ENCODE measurements at regions not wholly inside any gene's neighbourhood (a gene's known extent, or its start where the extent isn't known, plus 50 kb on each side); places are given as distances from the start of the nearest gene placed in this dataset.
"Not testable (repeated sequence)": the region's sequence is repeated elsewhere in the genome, so short reads cannot be mapped to it uniquely, and the experiment has no call there.

DNA sequence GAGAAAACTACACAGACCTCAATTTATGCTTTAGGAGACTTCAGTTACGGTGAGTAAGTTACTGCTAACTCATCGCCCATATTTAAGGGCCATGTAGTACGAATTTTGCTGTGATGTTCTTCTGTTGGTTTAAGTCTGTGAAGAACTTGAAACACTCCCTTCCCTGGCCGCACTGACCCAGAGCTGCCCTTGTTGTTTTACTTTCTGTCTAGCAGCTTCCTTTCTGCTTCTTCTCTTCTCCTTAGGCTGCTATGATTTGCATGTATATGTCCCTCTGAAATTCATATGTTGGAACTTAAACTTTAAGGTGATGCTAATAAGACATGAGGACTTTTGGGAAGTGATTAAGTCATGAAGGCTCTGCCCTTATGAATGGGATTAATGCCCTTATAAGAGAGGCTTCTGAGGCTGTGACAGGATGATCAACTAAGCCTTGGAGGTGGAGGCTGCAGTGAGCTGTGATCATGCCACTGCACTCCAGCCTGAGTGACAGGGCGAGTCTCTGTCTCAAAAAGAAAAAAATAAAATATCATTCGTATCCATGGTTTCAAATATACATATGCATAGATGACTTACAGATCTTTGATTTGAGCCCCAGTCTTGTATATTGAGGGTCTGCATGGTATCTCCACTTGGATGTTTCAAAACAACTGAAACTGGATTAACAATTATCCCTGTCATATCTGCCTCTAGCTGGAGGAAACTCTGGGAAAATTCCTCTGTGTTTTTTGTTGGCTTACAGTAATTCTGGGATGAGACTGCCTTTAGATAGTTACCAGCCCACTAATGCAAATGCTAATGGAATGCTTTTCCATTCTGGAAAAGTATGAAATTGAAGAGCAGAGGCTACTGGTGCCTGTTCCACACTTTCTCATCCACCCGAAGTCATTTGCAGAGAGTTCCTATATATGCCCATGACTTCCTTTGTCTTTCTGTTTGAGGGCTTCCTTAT is 263.4 kb upstream of the ACTBL2 start:
- no peak overlapping the region for H3K27ac Mint-ChIP-seq
- ATAC-seq: no peak
- H3K9me3 Mint-ChIP-seq (ENCODE audit: low read depth): no peaks in the 10 kb centered on the region
- DNase-seq: no peak
- no peaks in the 10 kb centered on the region for H3K27me3 Mint-ChIP-seq
- CTCF ChIA-PET: no interaction called here
- H3K36me3 Mint-ChIP-seq: no peaks in the 10 kb centered on the region
- H3K4me1 Mint-ChIP-seq: no peaks in the 10 kb centered on the region
- H3K4me3 Mint-ChIP-seq: no peak overlapping the region

DNA sequence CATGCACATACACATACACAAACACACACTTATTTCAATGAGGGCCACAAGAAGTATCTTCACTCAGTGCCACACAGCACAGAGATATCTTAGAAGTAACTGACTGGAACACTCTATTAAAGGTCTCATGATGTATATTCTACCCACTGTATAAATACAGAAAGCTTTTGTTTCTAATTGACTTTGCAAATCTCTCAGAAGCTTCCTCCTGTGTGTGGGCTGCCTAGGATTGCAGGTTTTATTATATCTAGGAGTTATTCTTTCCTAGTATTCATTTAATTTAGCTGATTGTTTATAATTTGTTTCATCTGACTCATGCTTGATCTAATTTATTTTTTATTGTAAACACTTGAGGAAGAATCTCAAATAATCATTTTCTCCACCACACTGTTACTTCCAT is 262.4 kb upstream of the ACTBL2 start:
- Mint-ChIP-seq H3K4me1 (no peaks in the 10 kb centered on the region), H3K27ac (no peak overlapping the region), H3K36me3 (no peaks in the 10 kb centered on the region), H3K27me3 (no peaks in the 10 kb centered on the region), H3K4me3 (no peak overlapping the region), H3K9me3 (ENCODE audit: low read depth) (no peaks in the 10 kb centered on the region)
- DNase-seq (no peak), ATAC-seq (no peak)
- CTCF ChIA-PET: no interaction called here

DNA sequence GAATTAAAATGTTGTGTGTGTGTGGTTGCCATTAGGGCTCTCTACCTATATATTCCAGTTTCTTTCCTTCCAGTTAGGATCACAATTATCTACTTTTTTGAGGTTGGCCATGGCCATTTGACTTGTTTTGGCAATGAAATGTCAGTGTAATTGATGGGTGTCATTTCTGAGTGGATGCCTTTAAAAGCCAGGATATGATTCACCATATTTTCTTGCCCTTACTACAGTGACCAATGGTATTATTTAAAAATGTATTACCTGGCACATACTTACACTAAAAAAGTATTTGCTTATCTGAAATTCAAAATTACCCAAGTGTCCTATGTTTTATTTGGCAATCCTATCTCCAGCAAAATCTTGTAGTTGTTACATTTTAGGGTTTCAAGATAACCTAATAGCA is 258.7 kb upstream of the ACTBL2 start:
- H3K4me1 Mint-ChIP-seq: no peaks in the 10 kb centered on the region
- no peak for ATAC-seq
- H3K9me3 Mint-ChIP-seq (ENCODE audit: low read depth): no peaks in the 10 kb centered on the region
- H3K27me3 Mint-ChIP-seq: no peaks in the 10 kb centered on the region
- H3K36me3 Mint-ChIP-seq: no peaks in the 10 kb centered on the region
- CTCF ChIA-PET: no interaction called here
- H3K4me3 Mint-ChIP-seq: no peak overlapping the region
- DNase-seq: no peak
- no peak overlapping the region for H3K27ac Mint-ChIP-seq

DNA sequence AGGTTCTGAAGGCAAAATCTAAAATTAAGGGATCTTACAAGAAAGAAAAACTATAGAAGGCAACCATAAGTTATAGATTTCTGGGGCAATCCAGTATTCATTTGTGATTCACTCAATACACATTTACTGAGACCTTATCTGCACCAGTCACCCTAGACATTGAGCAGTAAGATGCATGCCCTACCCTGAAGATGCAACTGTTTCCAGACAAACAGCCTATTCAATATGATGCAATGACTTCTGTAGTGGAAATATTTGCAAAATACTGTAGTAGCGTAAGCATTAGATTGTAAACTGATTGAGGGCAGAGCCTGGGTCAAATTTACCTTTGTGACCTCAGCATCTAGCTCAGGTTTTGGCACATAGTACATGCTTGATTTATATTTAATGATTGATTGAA is 256.2 kb upstream of the ACTBL2 start:
- Mint-ChIP-seq H3K36me3 (no peaks in the 10 kb centered on the region), H3K4me3 (no peak overlapping the region), H3K4me1 (no peaks in the 10 kb centered on the region), H3K27me3 (no peaks in the 10 kb centered on the region), H3K9me3 (ENCODE audit: low read depth) (no peaks in the 10 kb centered on the region), H3K27ac (no peak overlapping the region)
- ATAC-seq: no peak
- no peak for DNase-seq
- CTCF ChIA-PET: no interaction called here

DNA sequence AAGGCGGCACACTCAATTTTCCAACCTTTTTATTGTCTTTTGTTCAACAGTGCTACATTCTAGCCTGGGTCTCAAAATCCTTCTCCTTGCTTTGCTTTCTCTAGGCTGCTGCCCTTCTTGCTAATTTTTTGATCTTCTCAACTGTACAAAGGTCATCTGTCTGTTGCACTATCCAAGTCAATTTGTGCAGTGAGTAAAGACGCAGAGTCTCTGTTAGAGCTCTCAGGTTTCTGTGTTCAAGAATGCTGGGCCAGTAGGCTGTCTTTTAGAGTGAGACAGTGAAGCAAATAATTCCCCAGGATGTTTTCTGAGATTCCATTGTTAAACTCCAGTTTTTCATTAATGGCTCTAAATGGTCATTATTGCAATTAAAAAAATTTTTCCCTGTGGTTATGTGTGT is 255.7 kb upstream of the ACTBL2 start:
- CTCF ChIA-PET: no interaction called here
- DNase-seq (no peak), ATAC-seq (no peak)
- Mint-ChIP-seq H3K4me3 (no peak overlapping the region), H3K36me3 (no peaks in the 10 kb centered on the region), H3K4me1 (no peaks in the 10 kb centered on the region), H3K9me3 (ENCODE audit: low read depth) (no peaks in the 10 kb centered on the region), H3K27ac (no peak overlapping the region), H3K27me3 (no peaks in the 10 kb centered on the region)

DNA sequence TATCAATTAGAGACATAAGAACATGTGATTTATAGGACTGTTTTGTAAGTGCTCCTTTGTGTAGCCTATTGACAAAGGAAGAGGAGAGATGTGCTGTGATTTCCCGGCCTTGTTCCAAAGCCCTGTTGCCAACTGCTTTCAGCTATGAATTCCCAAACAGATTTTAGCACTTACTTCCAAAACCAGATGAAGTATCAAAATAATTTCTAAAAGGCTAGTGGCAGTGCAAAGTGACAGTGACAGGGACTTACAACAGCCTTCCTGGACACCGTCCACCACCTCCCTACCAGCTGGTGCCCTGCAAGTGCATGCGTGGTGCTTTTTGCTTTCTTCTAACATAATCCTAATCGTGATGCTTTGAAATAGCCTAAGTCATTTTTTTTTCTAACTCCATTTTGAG is 254.1 kb upstream of the ACTBL2 start:
- no peaks in the 10 kb centered on the region for H3K9me3 Mint-ChIP-seq (ENCODE audit: low read depth)
- CTCF ChIA-PET: no interaction called here
- DNase-seq (no peak), ATAC-seq (no peak)
- no peaks in the 10 kb centered on the region for H3K27me3 Mint-ChIP-seq
- H3K27ac Mint-ChIP-seq: no peak overlapping the region
- no peaks in the 10 kb centered on the region for H3K36me3 Mint-ChIP-seq
- no peak overlapping the region for H3K4me3 Mint-ChIP-seq
- no peaks in the 10 kb centered on the region for H3K4me1 Mint-ChIP-seq

DNA sequence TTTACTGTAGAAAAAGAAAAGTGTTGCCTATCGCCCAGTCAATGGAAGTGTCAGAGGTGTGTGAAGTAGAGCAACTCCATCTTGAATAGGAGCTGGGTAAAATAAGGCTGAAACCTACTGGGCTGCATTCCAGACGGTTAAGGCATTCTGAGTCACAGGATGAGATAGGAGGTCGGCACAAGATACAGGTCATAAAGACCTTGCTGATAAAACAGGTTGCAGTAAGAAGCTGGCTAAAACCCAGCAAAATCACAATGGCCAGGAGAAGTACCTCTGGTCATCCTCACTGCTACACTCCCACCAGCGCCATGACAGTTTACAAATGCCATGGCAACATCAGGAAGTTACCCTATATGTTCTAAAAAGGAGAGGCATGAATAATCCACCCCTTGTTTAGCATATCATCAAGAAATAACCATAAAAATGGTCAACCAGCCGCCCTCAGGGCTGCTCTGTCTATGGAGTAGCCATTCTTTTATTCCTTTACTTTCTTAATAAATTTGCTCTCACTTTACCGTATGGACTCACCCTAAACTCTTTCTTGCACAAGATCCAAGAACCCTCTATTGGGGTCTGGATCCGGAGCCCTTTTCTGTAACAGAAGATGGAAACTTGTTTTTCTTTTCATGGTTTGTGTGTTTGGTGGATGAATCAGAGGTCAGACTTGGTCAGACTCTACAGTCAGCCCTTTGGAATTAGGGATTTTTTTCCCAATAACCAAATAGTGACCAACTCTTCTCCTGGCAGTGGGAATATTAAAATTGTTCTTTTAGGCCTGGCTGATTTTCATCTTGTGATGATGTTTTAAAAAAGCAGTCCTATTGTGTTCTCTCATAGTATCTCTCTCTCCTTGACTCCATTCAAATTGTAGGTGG is 252.9 kb upstream of the ACTBL2 start:
- ATAC-seq; H3K36me3 Mint-ChIP-seq; H3K4me1 Mint-ChIP-seq; H3K27me3 Mint-ChIP-seq; CTCF ChIA-PET; H3K9me3 Mint-ChIP-seq (ENCODE audit: low read depth); H3K4me3 Mint-ChIP-seq; H3K27ac Mint-ChIP-seq; DNase-seq: not testable (repeated sequence)

DNA sequence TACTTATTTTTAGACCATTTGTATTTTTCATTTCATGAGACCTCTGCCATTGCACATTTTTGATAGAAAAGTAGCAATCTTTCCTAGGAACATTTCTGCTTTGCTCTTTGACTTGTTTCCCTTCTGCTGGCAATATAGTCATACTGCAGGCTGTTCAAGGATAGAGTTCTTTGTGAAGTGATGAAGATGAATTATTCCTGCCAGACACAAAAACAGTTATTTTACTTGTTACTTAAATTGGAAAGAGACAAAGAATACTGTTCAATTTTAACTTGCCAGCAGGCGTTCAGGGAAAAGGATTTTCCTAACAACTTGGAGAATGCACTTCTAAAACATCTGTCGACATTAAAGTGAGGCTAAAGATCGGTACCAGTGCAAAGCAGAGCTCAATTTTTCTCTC is 251.7 kb upstream of the ACTBL2 start:
- Mint-ChIP-seq H3K4me1 (no peaks in the 10 kb centered on the region), H3K27ac (no peak overlapping the region), H3K4me3 (no peak overlapping the region), H3K9me3 (ENCODE audit: low read depth) (no peaks in the 10 kb centered on the region), H3K36me3 (no peaks in the 10 kb centered on the region), H3K27me3 (no peaks in the 10 kb centered on the region)
- no peak for ATAC-seq
- DNase-seq: no peak
- CTCF ChIA-PET: no interaction called here

DNA sequence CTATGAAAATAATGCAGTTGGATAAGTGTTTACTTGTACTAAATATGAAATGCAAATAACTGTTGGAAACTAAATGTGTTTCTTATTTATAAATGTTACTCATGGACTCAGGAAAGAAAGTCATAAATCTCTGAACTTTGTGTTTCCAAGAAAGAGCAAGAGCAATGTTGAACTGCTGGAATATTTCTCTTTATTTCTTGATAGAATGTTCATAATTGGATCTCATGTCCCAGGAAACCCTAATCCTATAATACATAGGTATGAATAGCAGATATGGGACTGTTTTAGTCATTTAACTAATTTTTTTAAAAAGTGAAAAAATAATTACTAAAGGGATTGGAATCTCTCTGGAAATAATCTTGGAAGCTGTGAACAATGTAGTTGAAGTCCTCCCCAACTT is 245.0 kb upstream of the ACTBL2 start:
- CTCF ChIA-PET: no interaction called here
- ATAC-seq (no peak), DNase-seq (no peak)
- Mint-ChIP-seq H3K36me3 (no peaks in the 10 kb centered on the region), H3K9me3 (ENCODE audit: low read depth) (no peaks in the 10 kb centered on the region), H3K4me1 (no peaks in the 10 kb centered on the region), H3K27ac (no peak overlapping the region), H3K27me3 (no peaks in the 10 kb centered on the region), H3K4me3 (no peak overlapping the region)

DNA sequence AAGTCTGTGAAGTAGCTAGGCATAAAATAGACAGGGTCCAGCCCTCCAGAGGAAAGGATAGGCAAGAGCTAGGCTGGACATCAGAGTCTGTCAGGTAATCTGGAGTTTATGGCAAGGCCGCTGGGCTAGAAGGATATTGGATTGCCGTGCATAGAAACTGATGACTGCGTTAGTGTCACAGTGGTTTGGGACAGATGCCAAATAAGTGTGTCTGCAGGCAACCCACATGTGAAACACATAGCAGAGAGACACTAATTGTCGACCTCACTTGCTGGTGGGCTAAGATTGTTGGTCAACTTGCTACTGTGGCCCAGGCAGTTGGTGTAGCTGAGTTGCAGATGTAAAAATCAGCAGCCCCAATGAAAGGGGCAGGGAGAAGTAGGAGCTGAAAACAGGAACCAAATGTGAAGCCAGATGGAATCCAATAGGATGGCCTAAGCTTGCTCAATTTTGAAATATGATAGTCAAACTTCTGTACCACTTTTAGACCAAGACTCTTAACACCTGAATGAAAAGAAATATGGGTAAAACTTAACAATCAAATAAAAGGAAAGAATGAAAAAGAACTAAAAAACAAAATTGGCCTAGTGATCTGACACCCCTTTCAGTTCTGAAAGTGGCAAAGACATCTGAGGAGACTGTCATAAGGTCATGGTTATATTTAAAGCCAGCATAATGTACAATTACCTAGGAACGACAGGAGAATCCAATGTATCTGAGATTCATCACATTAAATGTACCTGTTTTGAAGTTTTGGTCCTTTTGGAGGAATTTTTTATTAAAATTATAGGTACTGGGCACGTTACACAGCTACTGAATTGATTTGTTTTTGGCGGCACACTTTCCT is 243.3 kb upstream of the ACTBL2 start:
- Mint-ChIP-seq H3K36me3 (no peaks in the 10 kb centered on the region), H3K9me3 (ENCODE audit: low read depth) (no peaks in the 10 kb centered on the region), H3K27ac (no peak overlapping the region), H3K4me1 (no peaks in the 10 kb centered on the region), H3K4me3 (no peak overlapping the region), H3K27me3 (no peaks in the 10 kb centered on the region)
- no peak for DNase-seq
- no peak for ATAC-seq
- CTCF ChIA-PET: no interaction called here

DNA sequence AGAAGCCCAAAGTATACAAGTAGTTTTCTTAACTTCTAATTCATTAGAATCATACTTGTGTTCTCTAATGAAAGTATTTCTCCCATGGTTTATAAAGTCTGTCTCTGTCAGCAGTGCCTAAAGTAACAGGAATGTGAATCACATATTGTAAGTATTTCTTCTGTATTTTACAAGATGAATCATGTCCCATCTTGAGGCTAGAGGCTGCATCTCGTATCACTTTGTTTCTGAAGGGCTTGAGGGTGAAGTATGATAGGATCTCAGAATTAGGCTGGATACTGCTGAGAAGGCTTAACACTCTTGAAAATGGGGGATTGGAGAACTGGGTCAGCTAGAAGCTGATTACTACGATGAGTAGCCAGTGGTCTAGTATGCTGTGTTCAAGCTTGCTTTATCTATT is 242.2 kb upstream of the ACTBL2 start:
- DNase-seq (no peak), ATAC-seq (no peak)
- no peaks in the 10 kb centered on the region for H3K27me3 Mint-ChIP-seq
- no peaks in the 10 kb centered on the region for H3K4me1 Mint-ChIP-seq
- no peaks in the 10 kb centered on the region for H3K36me3 Mint-ChIP-seq
- CTCF ChIA-PET: no interaction called here
- no peaks in the 10 kb centered on the region for H3K9me3 Mint-ChIP-seq (ENCODE audit: low read depth)
- no peak overlapping the region for H3K4me3 Mint-ChIP-seq
- H3K27ac Mint-ChIP-seq: no peak overlapping the region

DNA sequence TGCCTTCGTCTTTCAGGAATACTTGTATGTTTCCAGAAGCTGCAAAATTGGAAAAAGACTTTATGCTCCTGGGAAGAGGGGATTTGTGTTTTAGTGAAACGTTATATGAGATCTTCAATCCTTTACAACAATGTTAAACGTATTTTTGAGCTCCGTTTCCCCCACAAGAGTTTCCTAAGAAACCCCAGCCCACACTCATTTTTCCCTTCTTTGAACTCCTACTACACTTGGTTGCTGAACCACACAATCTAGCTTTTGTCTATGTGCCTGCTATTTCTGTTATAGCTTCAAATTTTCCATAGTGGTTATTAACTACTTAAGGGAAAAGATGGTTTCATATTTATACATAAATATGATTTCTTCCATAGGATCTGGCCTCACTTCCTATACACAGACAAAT is 238.6 kb upstream of the ACTBL2 start:
- no peak overlapping the region for H3K4me3 Mint-ChIP-seq
- H3K27ac Mint-ChIP-seq: no peak overlapping the region
- H3K36me3 Mint-ChIP-seq: no peaks in the 10 kb centered on the region
- no peak for ATAC-seq
- no peak for DNase-seq
- H3K9me3 Mint-ChIP-seq (ENCODE audit: low read depth): no peaks in the 10 kb centered on the region
- peaks cover 3% of the 10 kb centered on the region for H3K27me3 Mint-ChIP-seq
- no peaks in the 10 kb centered on the region for H3K4me1 Mint-ChIP-seq
- CTCF ChIA-PET: no interaction called here

DNA sequence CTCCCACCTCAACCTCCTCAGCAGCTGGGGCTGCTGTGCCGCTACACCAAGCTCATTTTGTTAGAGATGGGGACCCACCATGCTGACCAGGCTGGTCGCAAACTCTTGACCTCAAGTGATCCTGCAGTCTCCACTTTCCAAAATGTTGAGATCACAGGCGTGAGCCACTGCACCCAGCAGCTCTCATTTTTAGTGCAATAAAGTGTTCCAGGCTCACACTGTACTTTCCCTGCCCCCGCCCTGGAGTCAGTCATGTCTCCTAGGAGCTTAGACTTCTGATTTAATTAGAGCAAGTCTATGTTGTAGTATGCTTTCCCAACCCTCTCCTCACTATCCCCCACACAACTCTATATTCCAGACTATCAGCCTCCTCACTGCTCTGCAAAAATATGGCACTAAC is 238.0 kb upstream of the ACTBL2 start:
- CTCF ChIA-PET: no interaction called here
- ATAC-seq: no peak
- H3K4me1 Mint-ChIP-seq: no peaks in the 10 kb centered on the region
- H3K9me3 Mint-ChIP-seq (ENCODE audit: low read depth): peaks cover 2% of the 10 kb centered on the region
- H3K27me3 Mint-ChIP-seq: peaks cover 3% of the 10 kb centered on the region
- no peaks in the 10 kb centered on the region for H3K36me3 Mint-ChIP-seq
- H3K4me3 Mint-ChIP-seq: no peak overlapping the region
- no peak for DNase-seq
- no peak overlapping the region for H3K27ac Mint-ChIP-seq
